PC-9 (cell line): ENCODE measurements at regions not wholly inside any gene's neighbourhood (a gene's known extent, or its start where the extent isn't known, plus 50 kb on each side); places are given as distances from the start of the nearest gene placed in this dataset.
A peak's percentile ranks its signal among the peaks of the same experiment; 100 is the strongest.
"Not testable (repeated sequence)": the region's sequence is repeated elsewhere in the genome, so short reads cannot be mapped to it uniquely, and the experiment has no call there.

Experiments
- BruUV-seq: library from RNA; stranded (reverse); fragments of 400-500 nt; replicated peaks from 2 replicates; lab custom pipeline; 2021; lab: Mats Ljungman, UMichigan
- CTCF ChIA-PET: fragments of 300-600 bp; sonication (Branson Sonifier 250); formaldehyde crosslinking; loops from one replicate; lab custom pipeline; 2022; ENCODE audit warnings: antibody characterized with exemption; lab: Charles Lee
- POLR2A ChIA-PET: fragments of 300-600 bp; sonication (Branson Sonifier 250); formaldehyde crosslinking; loops from one replicate; lab custom pipeline; 2022; ENCODE audit warnings: antibody characterized with exemption; ENCODE audit not compliant: unreplicated experiment; lab: Charles Lee
- DNase-seq, 2 experiments: peaks; one replicate each; pipeline versions ENCODE4 v3.0.0 to v3.0.0-alpha.2; 2015 to 2022; ENCODE audit warnings: mixed read lengths in 1 of 2
- H2AFZ ChIP-seq: fragments of 200-600 bp; sonication (generic); 2 replicates; pipeline ENCODE4 v1.8.1; 2017; ENCODE audit warnings: antibody characterized with exemption
- H3F3A ChIP-seq: fragments of 200-600 bp; sonication (generic); 2 replicates; pipeline ENCODE4 v1.8.1; 2017; ENCODE audit warnings: antibody characterized with exemption, mild to moderate bottlenecking, low read depth; ENCODE audit not compliant: insufficient read depth
- H3K27ac ChIP-seq: fragments of 200-600 bp; sonication (generic); 2 replicates; pipeline ENCODE4 v1.6.1; 2016; ENCODE audit warnings: mixed run types
- H3K27me3 ChIP-seq: fragments of 200-600 bp; sonication (generic); 2 replicates; pipeline ENCODE4 v1.6.1; 2016; ENCODE audit warnings: low read depth, mixed run types; ENCODE audit not compliant: insufficient read depth
- H3K36me3 ChIP-seq: fragments of 200-600 bp; sonication (generic); 2 replicates; pipeline ENCODE4 v1.6.1; 2016; ENCODE audit warnings: low read depth, mixed run types
- H3K4me1 ChIP-seq: fragments of 200-600 bp; sonication (generic); replicated peaks from 2 replicates; pipeline ENCODE4 v1.6.1; 2016; ENCODE audit warnings: mixed run types; ENCODE audit not compliant: insufficient read depth
- H3K4me2 ChIP-seq: fragments of 200-600 bp; sonication (generic); 2 replicates; pipeline ENCODE4 v1.6.1; 2017; ENCODE audit warnings: mixed run types
- H3K4me3 ChIP-seq: fragments of 200-600 bp; sonication (generic); 2 replicates; pipeline ENCODE4 v1.6.1; 2016; ENCODE audit warnings: mixed run types
- H3K79me2 ChIP-seq: fragments of 200-600 bp; sonication (generic); 2 replicates; pipeline ENCODE4 v1.6.1; 2017; ENCODE audit warnings: low read depth, mixed run types
- H3K9me2 ChIP-seq: fragments of 200-600 bp; sonication (generic); 2 replicates; pipeline ENCODE4 v1.8.1; 2017; ENCODE audit warnings: mild to moderate bottlenecking; ENCODE audit not compliant: insufficient read depth
- H3K9me3 ChIP-seq: fragments of 200-600 bp; sonication (generic); 2 replicates; pipeline ENCODE4 v1.8.1; 2016; ENCODE audit warnings: low read depth; ENCODE audit not compliant: insufficient read depth
- H4K20me1 ChIP-seq: fragments of 200-600 bp; sonication (generic); 2 replicates; pipeline ENCODE4 v1.8.1; 2017; ENCODE audit not compliant: insufficient read depth
- CTCF ChIP-seq: fragments of 200-600 bp; sonication (generic); conservative IDR thresholded peaks from 2 replicates; pipeline ENCODE4 v1.6.1; 2017; ENCODE audit warnings: mixed run types, antibody characterized with exemption, mild to moderate bottlenecking, moderate library complexity
- EZH2 ChIP-seq: fragments of 200-600 bp; sonication (generic); IDR thresholded peaks from 2 replicates; pipeline ENCODE4 v1.8.0; 2017; ENCODE audit warnings: antibody characterized with exemption, low read depth
- intact Hi-C: fragments of 100-400 bp; cut with micrococcal nuclease; formaldehyde crosslinking; loops from one replicate; pipeline ENCODE4 v1.10.0; 2022; ENCODE audit not compliant: unreplicated experiment

- no peak overlapping the region for H3K4me2 ChIP-seq
- intact Hi-C loops = no loop called here
- no peaks in the 10 kb centered on the region for H3K36me3 ChIP-seq
- H3K79me2 ChIP-seq = no peaks in the 10 kb centered on the region
- no peaks in the 10 kb centered on the region for H3K4me1 ChIP-seq
- ChIA-PET CTCF (no interaction called here), POLR2A (no interaction called here)
- no peaks in the 10 kb centered on the region for H3K27me3 ChIP-seq
- H2AFZ ChIP-seq = no peak overlapping the region
- DNase-seq = no peak
- no peak overlapping the region for H3K4me3 ChIP-seq
- TF ChIP-seq CTCF (no peak), EZH2 (no peak)
- H4K20me1 ChIP-seq = no peaks in the 10 kb centered on the region
- no peaks in the 10 kb centered on the region for H3K9me3 ChIP-seq
- H3F3A ChIP-seq = no peaks in the 10 kb centered on the region
- no TSS peak for BruUV-seq
- no peak overlapping the region for H3K27ac ChIP-seq
- H3K9me2 ChIP-seq = no peaks in the 10 kb centered on the region
Measured at GRCh38 chr11:15849257-15849656, 507.1 kb downstream of the SOX6 start.

GRCh38 chr11:15850335-15850734 is 506.0 kb downstream of the SOX6 start:
- H2AFZ ChIP-seq, DNase-seq, H3K27ac ChIP-seq, H3F3A ChIP-seq, POLR2A ChIA-PET, H3K79me2 ChIP-seq, H3K36me3 ChIP-seq, H3K4me2 ChIP-seq, H3K9me3 ChIP-seq, H3K27me3 ChIP-seq, H4K20me1 ChIP-seq, H3K4me3 ChIP-seq, BruUV-seq, intact Hi-C loops, H3K9me2 ChIP-seq, H3K4me1 ChIP-seq, CTCF ChIA-PET: not testable (repeated sequence)

- no peak overlapping the region for H3K4me2 ChIP-seq
- BruUV-seq = no TSS peak
- H3K27me3 ChIP-seq = no peaks in the 10 kb centered on the region
- no peaks in the 10 kb centered on the region for H4K20me1 ChIP-seq
- no peak overlapping the region for H3K27ac ChIP-seq
- TF ChIP-seq EZH2 (no peak), CTCF (no peak)
- H3K9me3 ChIP-seq = no peaks in the 10 kb centered on the region
- no peaks in the 10 kb centered on the region for H3K9me2 ChIP-seq
- DNase-seq = no peak
- ChIA-PET CTCF (no interaction called here), POLR2A (no interaction called here)
- H3K79me2 ChIP-seq = no peaks in the 10 kb centered on the region
- intact Hi-C loops = no loop called here
- no peaks in the 10 kb centered on the region for H3K4me1 ChIP-seq
- H2AFZ ChIP-seq = no peak overlapping the region
- H3F3A ChIP-seq = no peaks in the 10 kb centered on the region
- H3K36me3 ChIP-seq = no peaks in the 10 kb centered on the region
- H3K4me3 ChIP-seq = no peak overlapping the region
Measured at GRCh38 chr11:15851051-15851498, 505.3 kb downstream of the SOX6 start.

- POLR2A ChIA-PET = no interaction called here
- intact Hi-C loops = no loop called here
- Histone ChIP-seq H3K79me2 (no peaks in the 10 kb centered on the region), H3K27me3 (no peaks in the 10 kb centered on the region), H3K4me1 (no peaks in the 10 kb centered on the region), H4K20me1 (no peaks in the 10 kb centered on the region), H3F3A (no peaks in the 10 kb centered on the region), H3K4me2 (no peak overlapping the region), H2AFZ (no peak overlapping the region), H3K27ac (no peak overlapping the region), H3K36me3 (no peaks in the 10 kb centered on the region), H3K9me2 (no peaks in the 10 kb centered on the region), H3K4me3 (no peak overlapping the region), H3K9me3 (no peaks in the 10 kb centered on the region)
- DNase-seq = no peak
- CTCF ChIA-PET = interaction anchor here (0.5 kb wide), 1 partner anchor 58 kb away, joined by 5 read pairs; no protein-coding TSS in a partner anchor
- TF ChIP-seq CTCF (peak; percentile 62), EZH2 (no peak)
- BruUV-seq = no TSS peak
Measured at GRCh38 chr11:15852179-15852578, 504.2 kb downstream of the SOX6 start.
